Esophagus squamous epithelium (tissue), 4 donors: ENCODE measurements at regions not wholly inside any gene's neighbourhood (a gene's known extent, or its start where the extent isn't known, plus 50 kb on each side); places are given as distances from the start of the nearest gene placed in this dataset.

Experiments used
- CTCF ChIP-seq, 6 experiments: fragments of 450-650 bp in 4 of 6; fragments of 200-600 bp in 2 of 6; sonication (generic) in 2 of 6; IDR thresholded peaks; one replicate each; pipeline ENCODE4 v1.5.1; 2016 to 2019; ENCODE audit warnings: antibody characterized with exemption in 6 of 6, mild to moderate bottlenecking in 4 of 6, moderate library complexity in 4 of 6
- POLR2A ChIP-seq, 4 donors: fragments of 450-650 bp; IDR thresholded peaks; one replicate each; pipeline ENCODE4 v1.6.1; 2017; ENCODE audit warnings: antibody characterized with exemption in 4 of 4, mild to moderate bottlenecking in 4 of 4, moderate library complexity in 3 of 4

- TF ChIP-seq CTCF (IDR thresholded peaks at IDR 0.05) (no peak), POLR2A (IDR thresholded peaks at IDR 0.05) (no peak)
Observed at GRCh38 chr2:360124-360523, 72.2 kb upstream of the ALKAL2 start.
